HFFc6 (cell line): ENCODE measurements at regions not wholly inside any gene's neighbourhood (a gene's known extent, or its start where the extent isn't known, plus 50 kb on each side); places are given as distances from the start of the nearest gene placed in this dataset.

Experiments
- DNase-seq: peaks from one replicate; pipeline ENCODE4 v3.0.0-alpha.2; 2018
- H3K27ac Mint-ChIP-seq: 2 replicates; pipeline ENCODE4 v1.8.0; 2020; ENCODE audit warnings: mild to moderate bottlenecking, mixed read lengths
- H3K27me3 Mint-ChIP-seq: 2 replicates; pipeline ENCODE4 v1.8.0; 2021; ENCODE audit warnings: mild to moderate bottlenecking, moderate library complexity, mixed read lengths; ENCODE audit not compliant: insufficient read depth
- H3K36me3 Mint-ChIP-seq: 2 replicates; pipeline ENCODE4 v1.8.0; 2021; ENCODE audit warnings: low read depth, mixed read lengths
- H3K4me1 Mint-ChIP-seq: 2 replicates; pipeline ENCODE4 v1.8.0; 2020; ENCODE audit warnings: low read depth, mixed read lengths
- H3K4me3 Mint-ChIP-seq: 2 replicates; pipeline ENCODE4 v1.8.0; 2020; ENCODE audit warnings: mild to moderate bottlenecking, moderate library complexity, mixed read lengths
- H3K9me3 Mint-ChIP-seq: 2 replicates; pipeline ENCODE4 v1.8.0; 2020; ENCODE audit warnings: mild to moderate bottlenecking, mixed read lengths
- CTCF ChIP-seq: fragments of 200-600 bp; sonication (generic); IDR thresholded peaks from 2 replicates; pipeline ENCODE4 v1.5.0; 2021; ENCODE audit warnings: antibody characterized with exemption, mild to moderate bottlenecking

- H3K27me3 Mint-ChIP-seq, result no peaks in the 10 kb centered on the region
- DNase-seq, result no peak
- no peaks in the 10 kb centered on the region for H3K36me3 Mint-ChIP-seq
- no peak overlapping the region for H3K27ac Mint-ChIP-seq
- H3K4me3 Mint-ChIP-seq, result no peak overlapping the region
- H3K4me1 Mint-ChIP-seq, result no peaks in the 10 kb centered on the region
- peaks cover 24% of the 10 kb centered on the region for H3K9me3 Mint-ChIP-seq
- TF ChIP-seq CTCF, result no peak
Measured at GRCh38 chr14:47833011-47833410, 157.6 kb upstream of the MDGA2 start.

- H3K4me1 Mint-ChIP-seq, result no peaks in the 10 kb centered on the region
- H3K27me3 Mint-ChIP-seq, result no peaks in the 10 kb centered on the region
- H3K36me3 Mint-ChIP-seq, result no peaks in the 10 kb centered on the region
- DNase-seq, result no peak
- peaks cover 30% of the 10 kb centered on the region for H3K9me3 Mint-ChIP-seq
- no peak overlapping the region for H3K27ac Mint-ChIP-seq
- no peak for TF ChIP-seq CTCF
- no peak overlapping the region for H3K4me3 Mint-ChIP-seq
Measured at GRCh38 chr14:47826809-47827208, 151.4 kb upstream of the MDGA2 start.

- Mint-ChIP-seq H3K36me3 (peaks cover 5% of the 10 kb centered on the region; the same call in 1 of the 2 replicates), H3K27me3 (no peaks in the 10 kb centered on the region), H3K4me3 (no peak overlapping the region), H3K27ac (no peak overlapping the region), H3K4me1 (no peaks in the 10 kb centered on the region), H3K9me3 (peaks cover 46% of the 10 kb centered on the region)
- no peak for DNase-seq
- no peak for TF ChIP-seq CTCF
Measured at GRCh38 chr14:47822326-47822725, 146.9 kb upstream of the MDGA2 start.

GRCh38 chr14:47821135-47821534 is 145.7 kb upstream of the MDGA2 start:
- no peak overlapping the region for H3K27ac Mint-ChIP-seq
- H3K4me3 Mint-ChIP-seq, result no peak overlapping the region
- DNase-seq, result no peak
- peaks cover 54% of the 10 kb centered on the region for H3K9me3 Mint-ChIP-seq
- TF ChIP-seq CTCF, result no peak
- H3K27me3 Mint-ChIP-seq, result no peaks in the 10 kb centered on the region
- no peaks in the 10 kb centered on the region for H3K4me1 Mint-ChIP-seq
- H3K36me3 Mint-ChIP-seq, result peaks cover 10% of the 10 kb centered on the region

- Mint-ChIP-seq H3K36me3 (no peaks in the 10 kb centered on the region), H3K27ac (no peak overlapping the region), H3K4me3 (no peak overlapping the region), H3K4me1 (no peaks in the 10 kb centered on the region), H3K9me3 (peaks cover 40% of the 10 kb centered on the region), H3K27me3 (no peaks in the 10 kb centered on the region)
- DNase-seq, result no peak
- no peak for TF ChIP-seq CTCF
Measured at GRCh38 chr14:47790477-47790876, 115.1 kb upstream of the MDGA2 start.

GRCh38 chr14:47785058-47785457 is 109.7 kb upstream of the MDGA2 start:
- no peak for TF ChIP-seq CTCF
- Mint-ChIP-seq H3K36me3 (peaks cover 4% of the 10 kb centered on the region; the same call in 1 of the 2 replicates), H3K4me1 (no peaks in the 10 kb centered on the region)

More at GRCh38 chr14:47785058-47785457, 109.7 kb upstream of the MDGA2 start:
- no peak for DNase-seq
- Mint-ChIP-seq H3K27ac (no peak overlapping the region), H3K9me3 (peaks cover 43% of the 10 kb centered on the region), H3K4me3 (no peak overlapping the region), H3K27me3 (no peaks in the 10 kb centered on the region)
